ENCODE measurements at regions not wholly inside any gene's neighbourhood (a gene's known extent, or its start where the extent isn't known, plus 50 kb on each side); places are given as distances from the start of the nearest gene placed in this dataset.
"Not testable (repeated sequence)": the region's sequence is repeated elsewhere in the genome, so short reads cannot be mapped to it uniquely, and the experiment has no call there.

DNA sequence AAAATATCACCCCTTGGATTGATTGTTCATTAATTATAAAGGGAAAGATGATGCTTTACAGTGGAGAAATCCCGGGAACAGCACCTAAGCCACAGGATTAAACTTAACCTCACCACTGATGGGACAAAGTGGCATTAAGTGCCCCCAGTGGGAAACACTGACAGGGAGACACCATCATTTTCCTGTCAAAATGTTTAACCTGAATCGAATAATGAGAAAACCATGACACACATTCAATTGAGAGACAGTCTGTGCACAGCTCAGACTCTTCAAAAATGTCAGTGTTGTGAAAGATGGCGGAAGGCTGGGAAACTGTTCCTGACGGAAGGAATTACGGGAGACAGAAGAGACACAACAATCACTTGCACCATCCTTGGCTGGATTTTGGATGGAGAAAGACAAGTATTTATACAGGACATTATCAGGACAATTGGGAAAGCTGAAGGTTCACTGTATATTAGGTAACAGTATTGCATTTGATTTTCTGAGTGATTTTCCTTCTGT lies 111.8 kb upstream of the ASB18 start:
- H3K27me3 ChIP-seq (ENCODE audit: control insufficient read depth, insufficient read depth, low read length): no peaks in the 10 kb centered on the region
- POLR2A ChIA-PET: no interaction called here
- TF ChIP-seq, protein P1, sequence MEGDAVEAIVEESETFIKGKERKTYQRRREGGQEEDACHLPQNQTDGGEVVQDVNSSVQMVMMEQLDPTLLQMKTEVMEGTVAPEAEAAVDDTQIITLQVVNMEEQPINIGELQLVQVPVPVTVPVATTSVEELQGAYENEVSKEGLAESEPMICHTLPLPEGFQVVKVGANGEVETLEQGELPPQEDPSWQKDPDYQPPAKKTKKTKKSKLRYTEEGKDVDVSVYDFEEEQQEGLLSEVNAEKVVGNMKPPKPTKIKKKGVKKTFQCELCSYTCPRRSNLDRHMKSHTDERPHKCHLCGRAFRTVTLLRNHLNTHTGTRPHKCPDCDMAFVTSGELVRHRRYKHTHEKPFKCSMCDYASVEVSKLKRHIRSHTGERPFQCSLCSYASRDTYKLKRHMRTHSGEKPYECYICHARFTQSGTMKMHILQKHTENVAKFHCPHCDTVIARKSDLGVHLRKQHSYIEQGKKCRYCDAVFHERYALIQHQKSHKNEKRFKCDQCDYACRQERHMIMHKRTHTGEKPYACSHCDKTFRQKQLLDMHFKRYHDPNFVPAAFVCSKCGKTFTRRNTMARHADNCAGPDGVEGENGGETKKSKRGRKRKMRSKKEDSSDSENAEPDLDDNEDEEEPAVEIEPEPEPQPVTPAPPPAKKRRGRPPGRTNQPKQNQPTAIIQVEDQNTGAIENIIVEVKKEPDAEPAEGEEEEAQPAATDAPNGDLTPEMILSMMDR (IDR thresholded peaks at IDR 0.05; ENCODE audit: low read depth, low read length): no peak
- DNase-seq (ENCODE audit: low read depth, low spot score): no peak
- CTCF ChIA-PET: no interaction called here
- peaks cover 6% of the 10 kb centered on the region; the same call in 1 of the 2 replicates for H3K9me3 ChIP-seq (ENCODE audit: control insufficient read depth, insufficient read depth, low read length)
- no peak overlapping the region for H3K4me3 ChIP-seq (ENCODE audit: low read depth, low read length)
- no peak overlapping the region for H3K27ac ChIP-seq (ENCODE audit: low read depth, low read length)

DNA sequence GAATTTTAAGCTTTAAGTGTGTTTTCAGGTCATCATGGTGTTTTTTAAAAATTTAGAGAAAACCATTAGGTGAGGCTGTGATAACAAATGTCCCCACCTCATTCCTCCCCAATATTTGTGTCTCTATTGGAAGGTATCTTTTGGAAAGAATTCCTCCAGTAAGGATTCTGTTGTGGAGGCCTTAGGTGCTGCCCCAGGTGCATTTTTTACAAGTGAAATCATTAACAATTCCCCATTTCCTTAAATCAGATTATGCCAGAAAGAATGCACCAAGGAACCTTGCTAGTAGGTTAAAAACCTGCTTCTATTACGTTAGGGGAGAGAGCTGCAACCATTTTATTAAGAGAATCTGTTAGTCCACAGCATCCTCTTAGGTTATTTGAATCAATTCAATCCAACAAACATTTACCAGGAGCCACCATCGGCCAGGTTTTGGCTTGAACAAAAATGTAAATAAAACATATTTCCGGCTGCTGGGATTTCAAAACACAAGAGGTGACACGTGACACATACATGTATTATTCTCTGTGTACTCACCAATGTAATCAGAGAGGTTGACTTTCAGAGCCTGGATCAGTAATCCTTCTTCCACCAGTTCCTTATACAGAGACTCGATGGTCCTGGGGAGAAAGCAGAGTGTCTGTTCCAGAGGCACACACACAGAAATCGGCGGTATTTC lies 112.5 kb upstream of the ASB18 start:
- TF ChIP-seq, protein P1 (IDR thresholded peaks at IDR 0.05; ENCODE audit: low read depth, low read length): no peak
- Histone ChIP-seq H3K27ac (ENCODE audit: low read depth, low read length) (no peak overlapping the region), H3K4me3 (ENCODE audit: low read depth, low read length) (no peak overlapping the region), H3K9me3 (ENCODE audit: control insufficient read depth, insufficient read depth, low read length) (peaks cover 6% of the 10 kb centered on the region; the same call in 1 of the 2 replicates), H3K27me3 (ENCODE audit: control insufficient read depth, insufficient read depth, low read length) (no peaks in the 10 kb centered on the region)
- ChIA-PET POLR2A (no interaction called here), CTCF (no interaction called here)
- no peak for DNase-seq (ENCODE audit: low read depth, low spot score)

DNA sequence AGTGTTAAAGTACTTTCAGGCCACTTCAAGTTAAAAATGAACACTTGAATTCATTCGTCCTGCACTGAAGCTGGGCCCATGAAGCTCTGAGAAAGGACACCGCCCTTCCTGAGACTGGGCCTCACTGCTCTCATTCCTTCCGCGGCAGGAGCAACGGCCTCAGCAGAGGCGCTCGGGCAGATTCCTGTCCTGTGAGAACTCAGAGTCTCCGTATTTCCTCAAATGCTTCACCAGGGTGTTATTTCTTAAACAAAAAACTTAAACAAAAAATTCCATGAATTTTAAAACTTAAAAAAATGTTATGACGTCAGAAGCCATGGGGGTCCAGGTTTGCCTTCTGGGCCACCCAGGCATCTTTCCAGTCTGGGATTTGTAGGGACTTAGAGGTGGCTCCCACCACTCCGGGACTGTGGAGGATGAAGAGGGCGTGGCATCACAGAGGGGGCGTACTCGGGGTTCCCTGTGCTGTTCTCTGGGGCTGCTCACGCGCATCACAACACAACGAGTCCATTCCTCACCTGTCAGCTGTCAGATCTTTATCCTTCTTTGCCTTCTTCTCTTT lies 115.9 kb upstream of the ASB18 start:
- POLR2A ChIA-PET: no interaction called here
- CTCF ChIA-PET: no interaction called here
- H3K4me3 ChIP-seq (ENCODE audit: low read depth, low read length): no peak overlapping the region
- no peak overlapping the region for H3K27ac ChIP-seq (ENCODE audit: low read depth, low read length)
- no peak for DNase-seq (ENCODE audit: low read depth, low spot score)
- TF ChIP-seq, protein P1 (IDR thresholded peaks at IDR 0.05; ENCODE audit: low read depth, low read length): no peak
- H3K9me3 ChIP-seq (ENCODE audit: control insufficient read depth, insufficient read depth, low read length): peaks cover 6% of the 10 kb centered on the region; the same call in 1 of the 2 replicates
- H3K27me3 ChIP-seq (ENCODE audit: control insufficient read depth, insufficient read depth, low read length): no peaks in the 10 kb centered on the region

DNA sequence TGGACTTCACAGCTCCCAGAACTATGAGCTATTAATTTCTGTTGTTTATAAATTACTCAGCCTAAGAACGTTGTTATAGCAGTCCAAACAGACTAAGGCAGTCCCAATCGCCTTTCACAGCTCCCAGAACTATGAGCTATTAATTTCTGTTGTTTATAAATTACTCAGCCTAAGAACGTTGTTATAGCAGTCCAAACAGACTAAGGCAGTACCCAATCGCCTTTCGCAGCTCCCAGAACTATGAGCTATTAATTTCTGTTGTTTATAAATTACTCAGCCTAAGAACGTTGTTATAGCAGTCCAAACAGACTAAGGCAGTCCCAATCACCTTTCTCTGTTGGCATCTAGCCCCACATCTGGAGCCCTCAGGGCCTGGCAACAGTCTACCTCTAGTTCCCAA lies 117.0 kb upstream of the ASB18 start:
- POLR2A ChIA-PET; H3K4me3 ChIP-seq (ENCODE audit: low read depth, low read length); H3K27ac ChIP-seq (ENCODE audit: low read depth, low read length); H3K27me3 ChIP-seq (ENCODE audit: control insufficient read depth, insufficient read depth, low read length); H3K9me3 ChIP-seq (ENCODE audit: control insufficient read depth, insufficient read depth, low read length); DNase-seq (ENCODE audit: low read depth, low spot score): not testable (repeated sequence)
- CTCF ChIA-PET: interaction anchor here (2.3 kb wide), 1 partner anchor 37 kb away, joined by 6 read pairs; no protein-coding TSS in a partner anchor

DNA sequence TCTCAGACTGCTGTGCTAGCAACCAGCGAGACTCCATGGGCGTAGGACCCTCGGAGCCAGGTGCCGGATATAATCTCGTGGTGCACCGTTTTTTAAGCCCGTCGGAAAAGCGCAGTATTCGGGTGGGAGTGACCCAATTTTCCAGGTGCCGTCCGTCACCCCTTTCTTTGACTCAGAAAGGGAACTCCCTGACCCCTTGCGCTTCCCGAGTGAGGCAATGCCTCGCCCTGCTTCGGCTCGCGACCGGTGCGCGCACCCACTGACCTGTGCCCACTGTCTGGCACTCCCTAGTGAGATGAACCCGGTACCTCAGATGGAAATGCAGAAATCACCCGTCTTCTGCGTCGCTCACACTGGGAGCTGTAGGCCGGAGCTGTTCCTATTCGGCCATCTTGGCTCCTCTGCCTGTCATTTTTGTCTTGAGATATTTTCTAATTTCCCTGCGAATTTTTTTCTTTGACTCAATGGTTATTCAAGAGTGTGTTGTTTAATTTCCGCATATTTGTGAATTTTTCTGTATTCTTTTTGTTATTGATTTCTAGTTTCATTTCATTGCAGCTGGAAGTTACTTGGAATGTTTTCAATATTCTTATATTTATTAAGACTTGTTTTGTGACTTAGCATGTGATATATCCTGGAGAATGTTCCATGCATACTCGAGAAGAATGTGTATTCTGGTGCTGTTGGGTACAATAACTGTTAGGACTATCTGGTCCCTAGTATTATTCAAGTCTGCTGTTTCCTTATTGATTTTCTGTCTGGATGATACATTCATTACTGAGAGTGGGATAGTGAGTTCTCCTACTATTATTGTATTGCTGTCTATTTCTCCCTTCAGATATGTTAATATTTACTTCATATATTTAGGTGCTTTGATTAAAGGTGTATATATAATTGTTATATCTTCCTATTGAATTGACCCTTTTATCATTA lies 125.3 kb upstream of the ASB18 start:
- H3K9me3 ChIP-seq (ENCODE audit: control insufficient read depth, insufficient read depth, low read length); H3K27ac ChIP-seq (ENCODE audit: low read depth, low read length); CTCF ChIA-PET; POLR2A ChIA-PET; H3K4me3 ChIP-seq (ENCODE audit: low read depth, low read length); DNase-seq (ENCODE audit: low read depth, low spot score); H3K27me3 ChIP-seq (ENCODE audit: control insufficient read depth, insufficient read depth, low read length): not testable (repeated sequence)

Data from AG04450 (cell line).